HG03460 (cell line): ENCODE measurements at regions not wholly inside any gene's neighbourhood (a gene's known extent, or its start where the extent isn't known, plus 50 kb on each side); places are given as distances from the start of the nearest gene placed in this dataset.

Experiments
- ATAC-seq: cut with Tn5 transposase; IDR thresholded peaks from one replicate; pipeline ENCODE4 v1.9.1; 2021; ENCODE audit not compliant: unreplicated experiment

DNA sequence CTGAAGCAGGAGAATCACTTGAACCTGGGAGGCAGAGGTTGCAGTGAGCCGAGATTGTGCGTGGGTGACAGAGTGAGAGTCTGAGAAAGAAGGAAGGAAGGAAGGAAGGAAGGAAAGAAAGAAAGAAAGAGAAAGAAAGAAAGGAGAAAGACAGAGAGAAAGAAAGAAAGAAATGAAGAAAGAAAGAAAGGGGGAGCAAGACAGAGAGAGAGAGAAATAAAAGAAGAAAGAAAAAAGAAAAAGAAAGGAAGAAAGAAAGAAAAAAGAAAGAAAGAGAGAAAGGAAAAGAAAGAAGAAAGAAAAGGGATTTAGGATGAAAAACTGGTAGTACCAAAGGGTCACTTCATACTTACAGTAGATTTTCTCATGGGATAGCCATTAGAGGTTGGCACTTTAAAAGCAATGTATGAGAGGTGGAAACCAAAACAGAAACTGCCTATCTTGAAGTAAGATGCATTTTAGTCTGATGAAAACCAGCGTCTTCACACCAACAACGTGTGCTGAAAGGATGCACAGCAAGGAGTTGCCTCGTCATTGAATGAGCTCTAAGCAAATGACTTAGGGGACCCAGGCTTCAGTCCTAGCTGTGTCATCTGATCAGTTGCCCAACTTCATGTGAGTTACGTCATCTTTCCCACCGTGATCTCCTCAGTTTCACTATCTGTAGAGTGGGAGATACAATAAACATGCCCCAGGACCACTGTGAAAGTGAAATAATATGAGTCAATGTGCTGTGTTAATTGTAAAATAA lies 133.9 kb upstream of the NEDD9 start:
- ATAC-seq: peak; percentile 80

DNA sequence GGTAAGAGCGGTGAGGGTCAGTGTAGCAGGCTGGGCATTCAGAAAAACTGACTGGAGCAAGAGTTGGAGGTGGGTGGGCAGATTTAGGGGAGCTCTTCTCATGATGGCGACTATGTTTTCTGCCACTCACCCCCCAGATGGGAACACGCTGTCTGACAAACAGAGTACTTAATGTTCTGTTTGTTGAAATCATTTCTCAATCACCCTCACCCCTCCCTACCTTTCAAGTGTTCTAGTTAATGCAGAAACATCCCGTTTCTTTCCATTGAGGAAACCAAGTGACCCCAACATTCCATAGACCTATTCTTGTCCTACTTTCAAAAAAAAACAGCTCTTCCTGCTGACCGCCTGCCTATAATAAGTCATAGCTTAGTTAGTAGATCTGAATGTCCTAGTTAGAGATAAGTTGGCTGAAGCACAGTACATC lies 132.5 kb upstream of the NEDD9 start:
- ATAC-seq: no peak

DNA sequence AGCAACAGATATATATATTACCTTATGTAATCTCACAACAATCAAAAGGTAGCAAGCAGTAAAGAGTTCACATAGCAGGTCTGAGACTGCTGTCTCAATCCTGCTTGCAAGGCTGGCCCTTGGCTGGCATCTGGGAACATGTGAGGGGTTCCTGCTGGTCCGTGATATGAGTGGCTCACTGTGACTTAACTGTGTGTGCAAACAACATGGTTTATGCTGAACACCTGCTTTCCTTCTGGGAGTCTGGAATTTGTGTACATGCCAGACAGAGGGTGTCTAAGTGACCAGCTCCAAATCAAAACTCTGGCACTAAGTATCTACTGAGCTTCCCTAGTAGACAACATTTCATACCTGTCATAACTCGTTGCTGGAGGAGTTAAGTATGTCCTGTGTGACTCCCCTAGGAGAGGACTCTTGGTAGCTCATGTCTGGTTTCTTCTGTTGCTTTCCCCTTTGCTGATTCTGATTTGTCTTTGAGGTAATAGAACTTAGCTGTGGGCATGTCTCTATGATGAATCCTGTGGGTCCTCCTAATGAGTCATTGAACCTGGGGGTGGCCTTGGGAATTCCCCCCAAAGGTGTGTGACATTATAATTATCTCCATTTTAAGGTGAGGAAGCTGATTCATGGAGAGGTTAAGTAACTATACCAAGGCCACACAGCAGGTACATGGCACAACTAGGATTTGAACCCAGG lies 131.6 kb upstream of the NEDD9 start:
- ATAC-seq: no peak

GRCh38 chr6:11362564-11362963 lies 130.1 kb upstream of the NEDD9 start:
- no peak for ATAC-seq

DNA sequence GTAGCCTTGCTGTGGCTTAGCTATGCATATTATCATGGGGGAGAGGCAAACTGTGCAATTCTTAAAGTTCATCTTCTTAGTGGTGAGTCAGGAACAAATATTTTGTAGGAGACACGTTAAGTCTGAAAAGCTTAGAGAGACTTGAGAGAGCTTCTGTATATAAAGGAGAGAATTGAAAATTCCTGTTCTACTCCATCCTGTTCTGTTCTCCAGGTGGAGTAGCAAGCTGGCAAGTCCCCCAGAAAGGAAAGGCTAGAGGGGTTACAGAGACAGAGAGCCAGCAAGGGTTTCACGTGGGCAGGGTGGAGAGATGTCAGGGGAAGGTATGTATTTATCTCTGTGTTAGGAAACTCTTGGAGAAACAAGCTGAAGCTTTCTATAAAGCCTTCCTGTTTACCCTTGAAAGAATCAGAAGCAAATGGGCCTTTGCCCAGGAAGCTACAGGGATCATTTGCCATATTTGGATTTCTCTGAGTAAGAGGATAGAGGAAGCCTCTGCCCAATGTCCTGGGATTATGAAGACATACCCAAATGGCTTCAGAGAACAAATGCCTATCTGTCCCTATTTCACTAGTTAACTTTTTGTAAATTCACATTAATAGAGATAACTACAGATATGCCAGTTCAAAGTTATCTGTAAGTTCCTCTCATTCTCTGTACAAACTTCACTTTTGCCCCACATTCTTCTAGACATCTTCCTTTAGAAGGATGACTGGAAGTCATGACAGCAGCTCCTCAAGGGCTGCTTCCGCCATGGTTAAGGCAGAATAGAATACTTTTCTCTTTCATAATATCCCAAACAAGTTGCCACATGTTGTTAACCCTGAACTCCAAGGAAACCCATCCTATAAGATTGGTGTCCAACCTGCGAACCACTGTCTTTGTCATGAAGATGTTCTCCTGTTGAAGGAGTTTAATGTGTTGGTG lies 126.7 kb upstream of the NEDD9 start:
- ATAC-seq: no peak

DNA sequence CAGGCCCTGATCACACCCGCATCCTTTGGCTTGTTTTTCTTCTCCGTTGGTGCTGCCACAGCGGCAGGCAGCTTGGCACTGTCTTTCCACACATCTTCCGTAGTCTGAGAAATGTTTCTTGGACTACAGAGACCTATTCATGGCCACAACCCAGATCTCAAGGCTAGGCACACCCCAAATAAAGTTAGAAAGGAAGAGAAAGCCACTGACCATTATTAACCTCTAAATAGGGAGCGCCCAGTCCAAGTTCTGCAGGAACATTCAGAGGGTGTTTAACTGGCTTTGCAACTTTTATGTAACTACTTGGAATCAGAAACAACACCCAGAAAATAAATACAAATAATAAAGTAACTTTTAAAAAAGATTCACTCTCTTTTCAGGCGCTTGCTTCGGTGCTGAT lies 124.8 kb upstream of the NEDD9 start:
- ATAC-seq: no peak

DNA sequence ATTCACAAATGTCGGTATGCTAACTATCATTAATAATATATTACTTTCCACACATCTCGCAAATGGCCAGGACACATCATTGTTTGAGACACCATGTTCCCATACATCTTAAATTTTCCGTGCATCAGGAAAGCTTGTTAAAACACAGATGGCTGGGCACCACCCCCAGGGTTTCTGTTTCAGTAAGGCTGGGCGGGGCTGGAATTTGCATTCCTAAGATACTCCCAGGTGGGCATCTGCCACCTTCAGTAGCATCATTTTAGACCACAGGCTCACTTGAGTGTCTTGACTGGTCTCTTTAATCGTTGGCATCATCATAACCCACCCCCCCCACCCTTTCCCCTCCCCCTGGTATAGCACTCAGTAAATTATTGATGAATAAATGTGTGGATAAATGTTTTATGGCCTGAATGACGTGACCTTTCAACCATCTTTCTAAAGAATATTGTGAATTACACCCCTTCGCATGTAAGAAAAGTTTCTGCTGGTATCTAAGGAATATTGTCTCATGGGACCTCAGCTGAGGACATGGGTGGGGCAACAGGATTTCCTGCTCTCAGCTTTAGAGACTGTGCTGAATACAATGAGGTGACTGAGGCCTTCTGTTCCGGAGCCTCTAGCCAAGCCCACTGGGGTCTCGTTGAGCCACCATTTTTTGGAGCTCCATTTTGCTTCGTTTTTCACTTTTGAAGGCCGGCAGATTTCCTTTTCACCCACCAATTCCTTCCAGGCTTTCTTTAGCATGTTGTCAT lies 124.1 kb upstream of the NEDD9 start:
- ATAC-seq: no peak

- peak; percentile 60 for ATAC-seq
Observed at GRCh38 chr6:11353921-11354389, 121.5 kb upstream of the NEDD9 start.

- no peak for ATAC-seq
Observed at GRCh38 chr6:11350294-11350693, 117.8 kb upstream of the NEDD9 start.

- no peak for ATAC-seq
Observed at GRCh38 chr6:11349880-11350279, 117.4 kb upstream of the NEDD9 start.

DNA sequence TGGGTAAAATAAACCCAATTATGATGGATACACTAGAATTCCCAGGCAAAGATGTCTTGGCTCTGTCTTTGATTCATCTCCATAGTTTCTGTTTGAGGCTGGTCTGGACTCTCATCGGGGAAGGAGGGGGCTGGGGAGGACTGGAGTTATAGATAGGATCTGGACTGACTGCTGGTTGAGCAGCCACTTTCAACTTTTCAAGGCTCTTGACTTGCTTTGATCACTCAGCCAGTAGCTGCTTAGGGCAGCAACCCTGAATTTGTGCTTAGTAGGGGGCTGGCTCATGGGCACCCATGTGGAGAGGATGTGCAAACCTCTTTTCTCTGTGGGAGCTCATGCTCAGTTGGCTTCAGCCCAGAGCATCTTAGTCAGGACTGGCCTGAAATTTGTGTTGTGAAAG lies 114.0 kb upstream of the NEDD9 start:
- ATAC-seq: peak; percentile 57

DNA sequence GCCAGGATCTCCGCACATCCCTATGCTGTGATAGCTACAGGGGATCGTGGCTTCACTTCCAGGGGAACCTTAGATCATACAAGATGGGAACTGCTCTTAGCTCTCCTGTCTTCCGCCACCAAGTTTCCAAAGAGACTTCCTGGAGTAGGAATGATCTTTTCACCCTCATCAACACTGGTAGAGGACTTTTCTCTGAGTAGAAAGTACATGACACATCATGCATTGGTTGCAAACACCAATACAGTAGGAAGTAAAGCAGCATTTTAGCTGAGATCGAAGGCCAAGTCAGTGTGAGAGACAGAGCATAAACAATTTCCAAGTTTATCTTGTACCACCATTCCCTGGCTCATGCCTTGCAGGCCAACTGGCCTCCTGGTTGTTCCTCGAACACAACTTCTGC lies 113.1 kb upstream of the NEDD9 start:
- no peak for ATAC-seq

- no peak for ATAC-seq
Observed at GRCh38 chr6:11343963-11344723, 111.7 kb upstream of the NEDD9 start.

DNA sequence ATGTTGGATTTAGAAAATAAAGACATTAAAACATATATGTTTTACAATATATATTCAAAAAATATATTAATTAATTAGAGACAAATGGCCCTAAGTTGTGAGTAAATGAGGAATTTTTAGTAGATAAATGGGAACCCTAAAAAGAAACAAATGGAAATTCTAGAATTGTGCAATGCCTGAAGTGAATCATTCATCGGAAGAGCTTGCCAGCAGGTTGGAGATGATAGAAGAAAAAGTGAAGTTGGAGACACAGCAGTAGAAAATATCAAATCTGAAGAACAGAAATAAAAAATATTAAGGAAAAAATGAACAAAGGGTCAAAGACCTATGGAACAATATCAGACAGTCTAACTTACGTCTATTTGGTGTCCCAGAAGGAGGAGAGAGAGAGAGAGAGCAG lies 109.4 kb upstream of the NEDD9 start:
- ATAC-seq: no peak

DNA sequence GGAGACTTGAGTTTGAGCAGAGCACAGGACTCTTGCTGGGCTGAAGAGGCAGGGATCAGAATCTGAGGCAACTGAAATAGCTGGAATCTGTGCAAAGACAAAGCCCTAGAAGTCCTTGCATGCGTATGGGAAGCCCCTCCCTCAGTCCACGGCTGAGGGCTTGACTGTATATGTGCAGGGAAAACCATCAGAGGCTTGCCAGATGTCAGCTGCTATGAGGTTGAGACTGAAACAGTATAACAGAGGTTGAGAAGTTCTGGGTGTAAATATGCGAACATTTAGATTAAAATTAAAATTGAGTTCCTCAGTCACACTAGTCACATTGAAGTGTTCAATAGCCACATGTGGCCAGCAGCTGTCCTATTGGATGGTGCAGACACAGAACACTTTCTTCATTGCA lies 108.8 kb upstream of the NEDD9 start:
- no peak for ATAC-seq

DNA sequence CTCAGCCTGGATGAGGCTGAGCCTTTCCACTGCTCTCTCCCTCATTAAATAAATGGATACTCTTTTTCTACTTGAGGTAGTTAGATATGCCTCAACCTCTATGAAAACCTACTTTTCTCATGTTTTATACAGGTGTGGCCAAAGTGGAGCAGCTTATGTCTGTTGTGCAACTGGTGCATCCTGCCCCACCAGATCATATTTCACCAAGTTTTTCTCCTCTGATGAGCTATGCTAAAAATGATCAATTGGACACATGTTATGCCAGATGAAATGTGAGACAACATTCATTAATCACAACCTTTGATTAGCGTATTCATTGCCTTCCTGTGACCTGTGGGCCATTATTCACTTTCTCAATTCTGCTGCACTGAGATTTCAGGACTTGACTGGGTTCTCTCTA lies 106.9 kb upstream of the NEDD9 start:
- ATAC-seq: no peak

GRCh38 chr6:11337306-11337705 lies 104.8 kb upstream of the NEDD9 start:
- ATAC-seq: no peak

GRCh38 chr6:11335826-11336225 lies 103.4 kb upstream of the NEDD9 start:
- no peak for ATAC-seq

- peak; percentile 71 for ATAC-seq
Observed at GRCh38 chr6:11333132-11333849, 100.8 kb upstream of the NEDD9 start.
